T-cell (primary cell): ENCODE measurements at regions not wholly inside any gene's neighbourhood (a gene's known extent, or its start where the extent isn't known, plus 50 kb on each side); places are given as distances from the start of the nearest gene placed in this dataset.
"Not testable (repeated sequence)": the region's sequence is repeated elsewhere in the genome, so short reads cannot be mapped to it uniquely, and the experiment has no call there.

Experiments used
- ATAC-seq, 4 experiments: fragments of 200-7000 bp in 3 of 4; fragments of 150-1000 bp in 1 of 4; cut with Tn5 transposase; replicated peaks in 1 of 4; 1 replicate in 3 of 4; 2 replicates in 1 of 4; pipeline ENCODE4 v1.10.0; 2021; ENCODE audit warnings: moderate library complexity in 3 of 4, mild to moderate bottlenecking in 2 of 4, moderate number of reproducible peaks in 1 of 4
- CTCF ChIA-PET, 2 donors: fragments of 300-600 bp; sonication (Branson Sonifier 250); formaldehyde crosslinking; loops; one replicate each; lab custom pipeline; 2022; ENCODE audit warnings: antibody characterized with exemption in 2 of 2; lab: Charles Lee
- POLR2A ChIA-PET, 2 donors: fragments of 300-600 bp; sonication (Branson Sonifier 250); formaldehyde crosslinking; loops; one replicate each; lab custom pipeline; 2022; ENCODE audit warnings: antibody characterized with exemption in 2 of 2; lab: Charles Lee
- DNase-seq, 35 experiments: peaks; one replicate each; pipeline versions ENCODE4 v3.0.0 to v3.0.0-alpha.2; 2013 to 2023
- H3K27ac ChIP-seq: one replicate; pipeline ENCODE4 v1.5.1; 2013; ENCODE audit warnings: low read length
- H3K27me3 ChIP-seq, 2 experiments: replicated peaks in 1 of 2; 1 replicate in 1 of 2; 2 replicates in 1 of 2; pipeline versions ENCODE4 v1.6.1 to v1.7.0; 2013; ENCODE audit warnings: low read length in 1 of 2, mixed read lengths in 1 of 2; ENCODE audit not compliant: control insufficient read depth in 2 of 2, insufficient read depth in 2 of 2; ENCODE audit errors: extremely low read depth in 1 of 2
- H3K36me3 ChIP-seq, 2 donors: 1 replicate in 1 of 2; 2 replicates in 1 of 2; pipeline versions ENCODE4 v1.6.1 to v1.7.0; 2013; ENCODE audit warnings: low read length in 1 of 2; ENCODE audit not compliant: control insufficient read depth in 2 of 2, insufficient read depth in 1 of 2; ENCODE audit errors: extremely low read depth in 1 of 2
- H3K4me1 ChIP-seq, 2 experiments: 1 replicate in 1 of 2; 2 replicates in 1 of 2; pipeline versions ENCODE4 v1.6.1 to v1.7.0; 2013; ENCODE audit warnings: low read length in 2 of 2, mixed read lengths in 1 of 2; ENCODE audit not compliant: insufficient read depth in 2 of 2, control insufficient read depth in 1 of 2; ENCODE audit errors: extremely low read depth in 1 of 2
- H3K4me3 ChIP-seq, 2 donors: 1 replicate in 1 of 2; 2 replicates in 1 of 2; pipeline versions ENCODE4 v1.5.1 to v1.7.0; 2013; ENCODE audit warnings: mild to moderate bottlenecking in 2 of 2, low read length in 1 of 2, moderate library complexity in 1 of 2; ENCODE audit not compliant: control insufficient read depth in 1 of 2; ENCODE audit errors: extremely low read depth in 1 of 2
- H3K9me3 ChIP-seq: 2 replicates; pipeline ENCODE4 v1.7.0; 2013
- H3K27ac Mint-ChIP-seq, 2 donors: one replicate each; pipeline ENCODE4 v1.8.0; 2020 to 2021; ENCODE audit warnings: mild to moderate bottlenecking in 2 of 2, mixed read lengths in 2 of 2
- H3K27me3 Mint-ChIP-seq, 2 donors: one replicate each; pipeline ENCODE4 v1.8.0; 2021 to 2022; ENCODE audit warnings: mixed read lengths in 2 of 2
- H3K36me3 Mint-ChIP-seq: one replicate; pipeline ENCODE4 v1.8.0; 2021; ENCODE audit warnings: mixed read lengths
- H3K4me1 Mint-ChIP-seq, 3 donors: one replicate each; pipeline ENCODE4 v1.8.0; 2020 to 2022; ENCODE audit warnings: mixed read lengths in 3 of 3, mild to moderate bottlenecking in 1 of 3
- H3K4me3 Mint-ChIP-seq, 3 donors: one replicate each; pipeline ENCODE4 v1.8.0; 2020 to 2022; ENCODE audit warnings: mild to moderate bottlenecking in 3 of 3, mixed read lengths in 3 of 3, moderate library complexity in 3 of 3
- H3K9me3 Mint-ChIP-seq, 3 donors: one replicate each; pipeline ENCODE4 v1.8.0; 2020 to 2022; ENCODE audit warnings: mixed read lengths in 3 of 3
- WGBS: methylation state at CpG from one replicate; pipeline ENCODE4 v1.1.5; 2013; ENCODE audit warnings: missing lambda C conversion rate; ENCODE audit not compliant: insufficient coverage; 5-methylcytosine and 5-hydroxymethylcytosine counted together

GRCh38 chr14:28626780-28627179, 139.8 kb upstream of the FOXG1 start:
- Mint-ChIP-seq H3K27ac (no peak overlapping the region), H3K36me3 (no peaks in the 10 kb centered on the region), H3K4me1 (no peaks in the 10 kb centered on the region), H3K27me3 (no peaks in the 10 kb centered on the region), H3K9me3 (peaks cover 19 to 30% (median 20%) of the 10 kb centered on the region in 3 donors), H3K4me3 (no peak overlapping the region)
- no peaks in the 10 kb centered on the region for H3K9me3 ChIP-seq
- H3K4me1 ChIP-seq: no peaks in the 10 kb centered on the region
- H3K4me3 ChIP-seq: no peak overlapping the region
- ATAC-seq (no peak), DNase-seq (no peak)
- H3K36me3 ChIP-seq: no peaks in the 10 kb centered on the region
- H3K27ac ChIP-seq: no peak overlapping the region
- ChIA-PET POLR2A (no interaction called here), CTCF (no interaction called here)
- WGBS: no CpG with 5 or more reads among the region's 1 CpG
- no peaks in the 10 kb centered on the region for H3K27me3 ChIP-seq

GRCh38 chr14:28629328-28630004, 137.1 kb upstream of the FOXG1 start:
- H3K27ac Mint-ChIP-seq: no peak overlapping the region
- no peaks in the 10 kb centered on the region for H3K36me3 ChIP-seq
- ChIA-PET CTCF (no interaction called here), POLR2A (no interaction called here)
- no peaks in the 10 kb centered on the region for H3K27me3 ChIP-seq
- no peaks in the 10 kb centered on the region for H3K9me3 ChIP-seq
- H3K27me3 Mint-ChIP-seq: no peaks in the 10 kb centered on the region
- H3K36me3 Mint-ChIP-seq: no peaks in the 10 kb centered on the region
- WGBS: no CpG with 5 or more reads among the region's 4 CpGs
- H3K4me3 Mint-ChIP-seq: no peak overlapping the region
- H3K4me3 ChIP-seq: no peak overlapping the region
- ATAC-seq: no peak
- H3K27ac ChIP-seq: no peak overlapping the region
- DNase-seq: no peak
- no peaks in the 10 kb centered on the region for H3K4me1 ChIP-seq
- peaks cover 23 to 38% (median 28%) of the 10 kb centered on the region in 3 donors for H3K9me3 Mint-ChIP-seq
- no peaks in the 10 kb centered on the region for H3K4me1 Mint-ChIP-seq

- H3K9me3 Mint-ChIP-seq: peaks cover 27 to 41% (median 32%) of the 10 kb centered on the region in 3 donors
- Histone ChIP-seq H3K4me1 (no peaks in the 10 kb centered on the region), H3K4me3 (no peak overlapping the region), H3K27ac (no peak overlapping the region), H3K36me3 (no peaks in the 10 kb centered on the region), H3K9me3 (no peaks in the 10 kb centered on the region), H3K27me3 (no peaks in the 10 kb centered on the region)
- H3K27ac Mint-ChIP-seq: no peak overlapping the region
- ATAC-seq: no peak
- H3K4me3 Mint-ChIP-seq: no peak overlapping the region
- ChIA-PET CTCF (interaction anchor here in 1 of 2 donors (0.6 kb wide), 1 partner anchor 50 kb away, joined by 4 read pairs; no protein-coding TSS in a partner anchor), POLR2A (no interaction called here)
- no peaks in the 10 kb centered on the region for H3K4me1 Mint-ChIP-seq
- WGBS: no CpG with 5 or more reads among the region's 3 CpGs
- H3K36me3 Mint-ChIP-seq: no peaks in the 10 kb centered on the region
- H3K27me3 Mint-ChIP-seq: no peaks in the 10 kb centered on the region
- no peak for DNase-seq
Measured at GRCh38 chr14:28630100-28630499, 136.5 kb upstream of the FOXG1 start.

GRCh38 chr14:28635387-28635786, 131.2 kb upstream of the FOXG1 start:
- no CpG with 5 or more reads among the region's 7 CpGs for WGBS
- Mint-ChIP-seq H3K27me3 (no peaks in the 10 kb centered on the region), H3K4me3 (no peak overlapping the region), H3K4me1 (no peaks in the 10 kb centered on the region), H3K9me3 (peaks cover 25 to 35% (median 29%) of the 10 kb centered on the region in 3 donors), H3K36me3 (no peaks in the 10 kb centered on the region), H3K27ac (no peak overlapping the region)
- Histone ChIP-seq H3K27ac (no peak overlapping the region), H3K27me3 (no peaks in the 10 kb centered on the region), H3K36me3 (no peaks in the 10 kb centered on the region), H3K4me1 (no peaks in the 10 kb centered on the region), H3K9me3 (no peaks in the 10 kb centered on the region), H3K4me3 (no peak overlapping the region)
- POLR2A ChIA-PET: no interaction called here
- CTCF ChIA-PET: no interaction called here
- ATAC-seq (no peak), DNase-seq (peak in 1 of 35 experiments; percentile 1)

- H3K27me3 ChIP-seq, POLR2A ChIA-PET, H3K36me3 ChIP-seq, H3K4me3 Mint-ChIP-seq, ATAC-seq, H3K4me3 ChIP-seq, H3K4me1 Mint-ChIP-seq, H3K27ac ChIP-seq, H3K4me1 ChIP-seq, DNase-seq, CTCF ChIA-PET, H3K27me3 Mint-ChIP-seq, H3K36me3 Mint-ChIP-seq, H3K9me3 ChIP-seq: not testable (repeated sequence)
- WGBS: no CpG with 5 or more reads among the region's 2 CpGs
- Mint-ChIP-seq H3K27ac (peak overlapping the region in 1 of 2 donors; percentile 28), H3K9me3 (peaks cover 22 to 31% (median 26%) of the 10 kb centered on the region in 3 donors)
Measured at GRCh38 chr14:28635816-28636215, 130.8 kb upstream of the FOXG1 start.

- H3K27me3 Mint-ChIP-seq, H3K27ac ChIP-seq, H3K27ac Mint-ChIP-seq, POLR2A ChIA-PET, DNase-seq, ATAC-seq, H3K9me3 ChIP-seq, H3K27me3 ChIP-seq, H3K4me3 ChIP-seq, H3K36me3 Mint-ChIP-seq, H3K4me1 ChIP-seq, H3K4me3 Mint-ChIP-seq, H3K36me3 ChIP-seq, H3K4me1 Mint-ChIP-seq, CTCF ChIA-PET: not testable (repeated sequence)
- peaks cover 13 to 17% (median 15%) of the 10 kb centered on the region in 3 donors for H3K9me3 Mint-ChIP-seq
- 68% methylated on average over 3 of the region's 6 CpGs for WGBS
Measured at GRCh38 chr14:28641189-28641588, 125.4 kb upstream of the FOXG1 start.
